EH (cell line): ENCODE measurements at regions not wholly inside any gene's neighbourhood (a gene's known extent, or its start where the extent isn't known, plus 50 kb on each side); places are given as distances from the start of the nearest gene placed in this dataset.

ENCODE experiments used
- DNase-seq: peaks from one replicate; pipeline ENCODE4 v3.0.0-alpha.2; 2015; ENCODE audit warnings: low read depth

- peak; percentile 65 for DNase-seq
Observed at GRCh38 chr5:54689411-54690251, 172.1 kb downstream of the SNX18 start.

- DNase-seq, result peak; percentile 44
Observed at GRCh38 chr5:54680998-54681397, 163.4 kb downstream of the SNX18 start.

DNA sequence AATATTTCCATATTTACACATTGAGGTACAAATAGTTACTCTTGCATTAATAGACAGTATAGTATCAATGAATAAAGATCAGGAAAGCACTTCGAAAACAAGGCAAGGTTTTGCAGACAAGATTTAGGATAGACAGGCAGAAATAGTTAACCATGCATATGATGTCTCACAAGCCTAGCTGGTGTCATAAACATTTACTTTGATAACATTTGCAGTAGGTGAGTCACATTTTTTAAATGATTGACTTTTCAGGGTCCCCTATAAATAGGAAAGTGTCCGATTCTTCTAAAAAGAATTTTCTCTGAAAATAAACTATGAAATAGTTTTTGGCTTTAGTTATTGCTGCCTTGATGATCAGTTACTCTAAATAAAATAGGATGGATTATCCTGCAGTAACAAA is 162.1 kb downstream of the SNX18 start:
- DNase-seq, result peak; percentile 53

DNA sequence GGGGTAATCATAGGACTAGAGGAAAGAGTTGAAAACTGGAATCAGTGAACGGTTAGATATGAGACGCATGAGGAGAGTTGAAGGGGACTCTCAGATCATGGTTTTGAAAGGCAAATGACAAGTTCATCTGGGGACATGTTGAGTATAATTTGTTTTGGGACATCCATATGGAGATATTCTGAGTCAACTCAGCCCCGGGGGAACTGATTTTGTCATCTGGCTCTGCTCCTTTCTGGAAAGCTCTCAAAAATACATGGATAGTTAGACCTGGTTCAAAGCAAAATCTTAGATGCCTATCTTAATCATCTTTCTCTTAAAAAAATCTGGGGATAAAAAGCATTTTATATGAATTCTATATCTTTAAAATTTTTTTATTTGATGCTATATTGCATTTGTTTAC is 161.2 kb downstream of the SNX18 start:
- DNase-seq, result peak; percentile 53

- no peak for DNase-seq
Observed at GRCh38 chr5:54676481-54677340, 159.2 kb downstream of the SNX18 start.

DNA sequence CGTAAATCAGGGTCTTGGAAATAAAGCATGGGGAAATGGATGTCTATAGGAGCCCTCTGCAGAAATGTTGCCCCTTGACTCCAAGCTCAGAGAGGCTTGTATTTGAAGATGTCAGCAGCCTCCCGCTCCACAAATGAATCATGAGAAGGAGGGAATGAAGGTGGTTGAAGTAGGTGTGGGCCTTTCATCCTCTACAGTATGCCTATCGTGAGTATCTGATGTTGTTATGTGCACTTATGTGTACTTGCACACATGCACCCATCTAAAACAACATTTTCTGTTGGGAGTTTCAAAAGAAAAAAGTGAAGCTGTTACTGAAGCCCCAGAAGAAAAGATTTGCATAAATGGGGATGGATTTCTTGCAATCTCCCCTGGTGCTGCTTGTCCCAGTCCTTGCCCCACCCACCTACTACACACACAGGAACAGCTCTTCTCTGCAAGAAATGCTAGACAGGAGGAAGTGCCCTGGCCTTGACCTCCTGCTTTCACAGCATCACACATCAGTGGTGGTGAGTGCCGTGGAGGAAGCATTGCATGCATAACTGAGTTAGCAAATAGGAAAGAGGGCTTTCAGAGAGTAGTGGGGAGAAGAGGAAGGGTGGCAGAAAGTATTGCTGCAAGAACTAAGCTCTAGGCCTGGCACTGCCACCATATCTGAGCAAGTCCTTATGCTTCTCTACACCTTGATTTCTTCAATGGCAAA is 156.1 kb downstream of the SNX18 start:
- DNase-seq, result peak; percentile 66

- DNase-seq, result no peak
Observed at GRCh38 chr5:54672871-54673270, 155.3 kb downstream of the SNX18 start.

DNA sequence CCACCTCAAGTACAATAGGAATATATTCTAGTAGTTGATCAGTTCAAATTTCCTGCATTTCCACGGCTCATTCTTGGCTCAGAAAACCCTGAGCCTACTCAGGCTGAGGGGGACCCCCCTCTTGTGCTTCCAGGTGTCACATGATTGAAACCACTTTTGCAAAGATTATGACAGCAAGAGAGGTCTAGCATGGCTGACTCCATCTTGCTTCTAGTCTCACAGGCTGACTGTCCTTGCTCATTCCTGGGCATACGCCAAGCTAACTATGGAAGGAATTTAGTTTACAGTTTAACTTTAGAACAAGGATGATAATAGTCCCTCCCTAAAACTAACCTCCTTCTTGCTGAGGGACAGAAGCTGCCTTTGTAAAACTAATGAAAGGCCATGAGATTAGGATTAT is 154.1 kb downstream of the SNX18 start:
- peak; percentile 68 for DNase-seq

DNA sequence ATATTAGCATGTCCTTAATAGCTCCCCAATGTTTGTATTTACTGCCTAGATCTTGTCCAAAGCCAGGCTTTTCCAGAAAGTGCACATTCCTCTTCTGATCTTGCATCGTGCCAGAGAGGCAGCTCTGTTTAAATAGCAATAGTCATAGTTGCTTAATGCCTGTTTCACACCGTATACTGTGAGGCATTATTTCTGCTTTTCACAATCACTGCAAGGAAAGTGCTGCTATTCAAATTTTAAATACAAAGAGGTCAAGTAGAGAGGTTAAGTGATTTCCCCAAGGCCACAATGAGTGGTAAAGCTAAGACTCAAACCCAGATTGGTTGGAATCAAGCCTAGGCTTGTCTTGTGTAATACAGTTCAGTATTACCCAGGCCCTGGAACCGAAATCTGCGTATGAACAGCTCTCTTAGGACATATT is 153.6 kb downstream of the SNX18 start:
- peak; percentile 57 for DNase-seq

- no peak for DNase-seq
Observed at GRCh38 chr5:54670281-54670680, 152.7 kb downstream of the SNX18 start.

GRCh38 chr5:54669845-54670244 is 152.3 kb downstream of the SNX18 start:
- DNase-seq, result peak; percentile 57

GRCh38 chr5:54669285-54669684 is 151.7 kb downstream of the SNX18 start:
- DNase-seq, result peak; percentile 58

GRCh38 chr5:54668096-54668495 is 150.5 kb downstream of the SNX18 start:
- no peak for DNase-seq

- peak; percentile 92 for DNase-seq
Observed at GRCh38 chr5:54667136-54667535, 149.6 kb downstream of the SNX18 start.

GRCh38 chr5:54663866-54664265 is 146.3 kb downstream of the SNX18 start:
- peak; percentile 98 for DNase-seq

DNA sequence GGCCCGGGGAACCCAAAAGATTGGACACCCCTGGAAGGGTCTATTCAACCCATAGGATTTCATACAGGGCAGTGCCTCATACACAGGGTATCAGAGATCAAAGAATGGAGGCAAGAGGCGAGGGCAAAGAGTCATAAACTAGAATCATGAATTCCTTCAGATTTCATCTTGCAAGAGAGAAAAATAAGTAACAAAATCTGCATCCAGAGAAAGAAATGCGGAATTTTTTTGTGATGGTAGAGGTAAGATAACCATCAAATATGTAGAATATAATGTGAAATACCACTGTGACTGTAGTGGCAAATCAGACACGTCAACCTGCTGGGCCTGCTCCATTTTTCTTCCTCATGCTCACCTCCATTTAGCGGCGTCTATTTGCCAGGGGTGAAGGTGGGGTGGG is 143.6 kb downstream of the SNX18 start:
- DNase-seq, result no peak

GRCh38 chr5:54659700-54660131 is 142.2 kb downstream of the SNX18 start:
- peak; percentile 68 for DNase-seq

DNA sequence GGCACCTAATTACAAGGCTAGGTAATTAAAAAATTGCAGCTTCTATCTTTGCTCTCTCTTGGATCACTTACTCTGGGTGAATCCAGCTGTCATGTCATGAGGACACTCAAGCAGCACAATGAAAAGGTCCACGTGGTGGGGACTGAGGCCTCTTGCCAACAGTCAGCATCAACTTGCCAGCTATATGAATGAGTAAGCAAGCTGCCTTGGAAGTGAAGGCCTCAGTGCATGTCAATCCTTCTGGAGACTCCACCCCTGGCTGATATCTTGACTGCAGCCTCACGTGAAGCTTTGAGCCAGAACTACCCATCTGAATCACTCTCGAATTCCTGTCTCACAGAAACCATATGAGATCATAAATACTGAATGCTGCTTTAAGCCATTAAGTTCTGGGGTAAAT is 140.5 kb downstream of the SNX18 start:
- peak; percentile 92 for DNase-seq

DNA sequence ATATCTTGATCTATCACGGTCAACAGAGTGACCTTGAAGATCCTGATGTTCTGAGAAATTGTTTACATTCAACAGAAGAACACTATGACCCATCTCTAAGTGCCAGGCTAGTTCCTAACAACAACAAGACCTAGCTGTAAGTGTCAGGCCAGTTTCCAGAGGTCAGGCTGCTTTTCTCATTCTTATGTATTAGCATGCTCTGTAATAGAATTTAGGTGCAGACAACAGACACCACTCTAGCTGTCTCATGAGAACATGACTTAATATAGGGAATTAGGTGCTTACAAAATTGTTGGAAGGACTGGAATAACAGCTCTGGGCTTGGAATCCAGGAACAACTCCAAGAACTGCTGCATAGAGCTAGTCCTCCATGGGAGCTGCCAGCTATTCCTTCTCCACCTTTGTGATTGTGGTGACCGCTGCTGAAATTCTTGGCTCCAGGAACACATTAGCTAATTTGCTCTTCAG is 138.7 kb downstream of the SNX18 start:
- DNase-seq, result no peak

DNA sequence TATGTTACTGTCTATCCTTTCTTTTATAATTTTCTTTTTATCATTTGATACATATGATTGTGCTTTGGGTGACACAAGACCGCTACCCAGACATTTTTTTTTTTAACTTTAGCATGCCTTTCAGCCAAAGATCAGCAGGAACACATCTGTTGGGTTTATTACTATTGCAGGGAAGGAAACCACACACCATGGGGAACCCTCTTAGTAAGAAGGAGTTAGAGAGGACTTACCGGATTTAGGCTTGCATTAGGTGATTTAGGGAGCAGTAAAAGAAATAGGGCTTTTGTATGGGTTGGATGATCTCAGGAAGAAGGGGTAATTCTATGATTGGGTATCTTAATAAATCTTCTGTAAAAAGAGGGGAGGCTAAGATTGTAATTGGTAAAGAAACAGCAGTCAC is 138.2 kb downstream of the SNX18 start:
- DNase-seq, result no peak

DNA sequence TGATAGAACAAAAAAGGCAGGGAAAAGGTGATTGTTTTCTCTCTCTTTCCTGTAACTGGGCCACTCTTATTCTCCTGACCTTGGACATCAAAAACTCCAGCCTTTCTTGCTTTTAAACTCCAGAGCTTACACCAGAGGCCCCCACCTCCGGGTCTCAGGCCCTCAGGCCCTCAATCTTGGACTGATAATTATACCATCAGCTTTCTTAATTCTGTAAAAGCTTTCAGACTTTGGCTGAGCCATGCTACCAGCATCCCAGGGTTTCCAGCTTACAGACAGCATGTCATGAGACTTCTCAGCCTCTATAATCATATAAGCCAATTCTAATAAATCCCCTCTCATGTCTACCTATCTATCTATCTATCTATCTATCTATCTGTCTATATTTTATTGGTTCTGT is 137.7 kb downstream of the SNX18 start:
- DNase-seq, result no peak

GRCh38 chr5:54653956-54654614 is 136.5 kb downstream of the SNX18 start:
- DNase-seq, result no peak
